GM12892 (cell line): ENCODE measurements at regions not wholly inside any gene's neighbourhood (a gene's known extent, or its start where the extent isn't known, plus 50 kb on each side); places are given as distances from the start of the nearest gene placed in this dataset.

Experiments used
- POLR2AphosphoS5 ChIP-seq: IDR thresholded peaks from 2 replicates; pipeline ENCODE4 v1.6.1; 2011; ENCODE audit warnings: low read depth, low read length, control low read depth
- TAF1 ChIP-seq: IDR thresholded peaks from 2 replicates; pipeline ENCODE4 v1.6.1; 2011; ENCODE audit warnings: low read depth, mild to moderate bottlenecking, control low read depth, low read length, borderline replicate concordance

DNA sequence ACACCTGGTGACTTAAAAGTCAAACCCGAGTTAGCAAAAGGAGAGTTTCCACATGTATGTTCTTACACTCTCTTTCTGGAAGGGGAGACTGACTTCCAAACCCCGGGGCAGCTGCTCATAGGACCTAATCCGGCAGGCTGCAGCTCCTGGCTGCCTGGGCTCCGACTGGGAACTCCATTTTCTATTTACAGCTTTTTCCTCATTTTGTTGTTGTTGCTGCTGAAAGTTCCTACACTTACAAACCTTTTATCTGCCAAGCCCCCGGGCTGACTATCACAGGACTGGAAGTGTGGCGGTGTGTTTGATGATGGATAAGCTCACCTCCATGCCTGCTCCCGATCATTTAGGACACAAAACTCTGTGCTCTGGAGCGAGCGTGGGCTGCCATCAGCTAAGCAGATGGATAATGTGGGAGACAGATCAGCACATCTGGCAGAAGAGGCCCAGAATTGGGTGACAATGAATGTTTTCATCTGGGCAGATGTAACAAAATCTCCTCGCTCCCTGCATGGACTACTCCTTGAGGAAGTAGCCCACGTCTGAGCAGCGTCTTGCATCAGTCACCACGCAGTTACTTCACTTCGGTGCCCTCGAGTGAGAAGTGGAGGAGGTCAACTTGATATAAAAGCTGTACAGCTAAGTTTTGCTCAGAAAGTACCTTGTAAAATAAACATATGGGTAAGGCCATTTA is 114.4 kb upstream of the COPS8 start:
- no peak for TF ChIP-seq TAF1
- no peak for TF ChIP-seq POLR2AphosphoS5
